ENCODE measurements at regions not wholly inside any gene's neighbourhood (a gene's known extent, or its start where the extent isn't known, plus 50 kb on each side); places are given as distances from the start of the nearest gene placed in this dataset.
"Not testable (repeated sequence)": the region's sequence is repeated elsewhere in the genome, so short reads cannot be mapped to it uniquely, and the experiment has no call there.

DNA sequence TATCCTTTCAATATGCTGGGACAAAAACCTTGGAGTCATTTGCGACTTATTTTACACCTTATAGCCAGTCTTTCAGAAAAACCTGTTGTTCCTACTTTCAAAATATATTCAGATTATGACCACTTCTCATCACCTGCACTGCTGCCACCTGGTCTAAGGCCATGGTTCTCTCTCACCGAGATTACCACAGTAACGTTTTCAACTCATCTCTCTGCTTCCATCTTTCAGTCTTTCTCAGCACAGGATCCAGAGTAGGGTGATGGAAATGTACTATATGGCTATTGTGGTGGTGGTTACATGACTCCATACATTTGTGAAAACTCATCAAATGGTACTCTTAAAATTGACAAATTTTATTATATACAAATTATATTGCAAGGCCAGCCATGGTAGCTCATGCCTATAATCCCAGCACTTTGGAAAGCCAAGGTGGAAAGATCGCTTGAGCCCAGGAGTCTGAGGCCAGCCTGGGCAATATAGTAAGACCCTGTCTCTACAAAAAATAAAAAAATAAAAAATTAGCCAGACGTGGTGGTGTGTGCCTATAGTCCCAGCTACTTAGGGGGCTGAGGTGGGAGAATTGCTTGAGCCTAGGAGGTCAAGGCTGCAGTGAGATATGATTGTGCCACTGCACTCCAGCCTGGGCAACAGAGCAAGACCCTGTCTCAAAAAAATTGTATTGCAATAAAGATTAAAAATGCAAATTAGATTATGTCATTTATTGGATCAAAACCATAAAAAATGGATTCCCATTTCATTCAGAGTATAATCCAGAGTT, 120.9 kb upstream of the PPP2R5A start:
- H3K4me3 ChIP-seq: no peak overlapping the region
- no peaks in the 10 kb centered on the region for H3K27me3 ChIP-seq
- H3K4me1 ChIP-seq: peaks cover 0 to 11% (median 3%) of the 10 kb centered on the region in 4 donors
- H3K36me3 ChIP-seq: no peaks in the 10 kb centered on the region
- no peak for DNase-seq (ENCODE audit: low spot score in 2 of 2)
- 92 to 94% methylated on average over 5 of the region's 5 CpGs for WGBS, 2 donors
- TF ChIP-seq, protein P1, sequence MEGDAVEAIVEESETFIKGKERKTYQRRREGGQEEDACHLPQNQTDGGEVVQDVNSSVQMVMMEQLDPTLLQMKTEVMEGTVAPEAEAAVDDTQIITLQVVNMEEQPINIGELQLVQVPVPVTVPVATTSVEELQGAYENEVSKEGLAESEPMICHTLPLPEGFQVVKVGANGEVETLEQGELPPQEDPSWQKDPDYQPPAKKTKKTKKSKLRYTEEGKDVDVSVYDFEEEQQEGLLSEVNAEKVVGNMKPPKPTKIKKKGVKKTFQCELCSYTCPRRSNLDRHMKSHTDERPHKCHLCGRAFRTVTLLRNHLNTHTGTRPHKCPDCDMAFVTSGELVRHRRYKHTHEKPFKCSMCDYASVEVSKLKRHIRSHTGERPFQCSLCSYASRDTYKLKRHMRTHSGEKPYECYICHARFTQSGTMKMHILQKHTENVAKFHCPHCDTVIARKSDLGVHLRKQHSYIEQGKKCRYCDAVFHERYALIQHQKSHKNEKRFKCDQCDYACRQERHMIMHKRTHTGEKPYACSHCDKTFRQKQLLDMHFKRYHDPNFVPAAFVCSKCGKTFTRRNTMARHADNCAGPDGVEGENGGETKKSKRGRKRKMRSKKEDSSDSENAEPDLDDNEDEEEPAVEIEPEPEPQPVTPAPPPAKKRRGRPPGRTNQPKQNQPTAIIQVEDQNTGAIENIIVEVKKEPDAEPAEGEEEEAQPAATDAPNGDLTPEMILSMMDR (IDR thresholded peaks at IDR 0.05): no peak
- TF ChIP-seq POLR2A (IDR thresholded peaks at IDR 0.05) (no peak), EP300 (IDR thresholded peaks at IDR 0.05) (no peak)
- no peaks in the 10 kb centered on the region for H3K9me3 ChIP-seq
- H3K27ac ChIP-seq: no peak overlapping the region

GRCh38 chr1:212166244-212166643, 119.0 kb upstream of the PPP2R5A start:
- Histone ChIP-seq H3K36me3 (no peaks in the 10 kb centered on the region), H3K4me3 (no peak overlapping the region), H3K27me3 (no peaks in the 10 kb centered on the region), H3K9me3 (no peaks in the 10 kb centered on the region), H3K4me1 (peaks cover 0 to 11% (median 3%) of the 10 kb centered on the region in 4 donors), H3K27ac (no peak overlapping the region)
- 77 to 87% methylated on average over 4 of the region's 4 CpGs for WGBS, 2 donors
- TF ChIP-seq, protein P1 (IDR thresholded peaks at IDR 0.05): no peak
- no peak for TF ChIP-seq POLR2A (IDR thresholded peaks at IDR 0.05)
- TF ChIP-seq EP300 (IDR thresholded peaks at IDR 0.05): no peak
- DNase-seq (ENCODE audit: low spot score in 2 of 2): no peak

GRCh38 chr1:212166644-212167043, 118.6 kb upstream of the PPP2R5A start:
- no peak overlapping the region for H3K4me3 ChIP-seq
- H3K4me1 ChIP-seq: peaks cover 0 to 11% (median 3%) of the 10 kb centered on the region in 4 donors
- no peak for DNase-seq (ENCODE audit: low spot score in 2 of 2)
- H3K9me3 ChIP-seq: no peaks in the 10 kb centered on the region
- H3K27me3 ChIP-seq: no peaks in the 10 kb centered on the region
- H3K27ac ChIP-seq: no peak overlapping the region
- H3K36me3 ChIP-seq: no peaks in the 10 kb centered on the region
- 54 to 57% methylated on average over 2 of the region's 2 CpGs for WGBS, 2 donors
- TF ChIP-seq, protein P1 (IDR thresholded peaks at IDR 0.05): no peak
- TF ChIP-seq POLR2A (IDR thresholded peaks at IDR 0.05): no peak
- no peak for TF ChIP-seq EP300 (IDR thresholded peaks at IDR 0.05)

GRCh38 chr1:212167098-212167497, 118.1 kb upstream of the PPP2R5A start:
- TF ChIP-seq POLR2A (IDR thresholded peaks at IDR 0.05) (no peak), EP300 (IDR thresholded peaks at IDR 0.05) (peak in 1 of 2 donors; percentile 4)
- TF ChIP-seq, protein P1 (IDR thresholded peaks at IDR 0.05): no peak
- Histone ChIP-seq H3K27me3 (no peaks in the 10 kb centered on the region), H3K4me1 (peaks cover 0 to 10% (median 3%) of the 10 kb centered on the region in 4 donors), H3K36me3 (no peaks in the 10 kb centered on the region), H3K9me3 (no peaks in the 10 kb centered on the region), H3K27ac (no peak overlapping the region), H3K4me3 (no peak overlapping the region)
- WGBS, 2 donors: 28 to 40% methylated on average over 7 of the region's 7 CpGs
- DNase-seq (ENCODE audit: low spot score in 2 of 2): no peak

- H3K36me3 ChIP-seq: no peaks in the 10 kb centered on the region
- no peak for DNase-seq (ENCODE audit: low spot score in 2 of 2)
- H3K9me3 ChIP-seq: no peaks in the 10 kb centered on the region
- no peak overlapping the region for H3K4me3 ChIP-seq
- no peak overlapping the region for H3K27ac ChIP-seq
- TF ChIP-seq POLR2A (IDR thresholded peaks at IDR 0.05) (no peak), EP300 (IDR thresholded peaks at IDR 0.05) (no peak)
- TF ChIP-seq, protein P1 (IDR thresholded peaks at IDR 0.05): no peak
- H3K27me3 ChIP-seq: no peaks in the 10 kb centered on the region
- WGBS, 2 donors: 82 to 95% methylated on average over 3 of the region's 3 CpGs
- no peaks in the 10 kb centered on the region for H3K4me1 ChIP-seq
Measured at GRCh38 chr1:212173567-212173966, 111.6 kb upstream of the PPP2R5A start.

GRCh38 chr1:212174295-212174694, 110.9 kb upstream of the PPP2R5A start:
- 93 to 94% methylated on average over 9 of the region's 9 CpGs for WGBS, 2 donors
- H3K4me1 ChIP-seq; H3K36me3 ChIP-seq; H3K27me3 ChIP-seq; H3K27ac ChIP-seq; H3K4me3 ChIP-seq; H3K9me3 ChIP-seq; DNase-seq (ENCODE audit: low spot score in 2 of 2): not testable (repeated sequence)
